Fibroblast of lung (primary cell): ENCODE measurements at regions not wholly inside any gene's neighbourhood (a gene's known extent, or its start where the extent isn't known, plus 50 kb on each side); places are given as distances from the start of the nearest gene placed in this dataset.

Experiments
- EZH2 ChIP-seq: IDR thresholded peaks from 2 replicates; pipeline ENCODE4 v1.5.1; 2012; ENCODE audit warnings: low read length, control low read depth, mild to moderate bottlenecking; ENCODE audit errors: missing control alignments
- TF ChIP-seq, protein P1 (sequence below), 2 donors: IDR thresholded peaks in 1 of 2; conservative IDR thresholded peaks in 1 of 2; 1 replicate in 1 of 2; 2 replicates in 1 of 2; pipeline ENCODE4 v1.5.1; 2011 to 2012; ENCODE audit warnings: low read length in 2 of 2, control low read depth in 1 of 2, inconsistent platforms in 1 of 2, low read depth in 1 of 2, mild to moderate bottlenecking in 1 of 2

DNA sequence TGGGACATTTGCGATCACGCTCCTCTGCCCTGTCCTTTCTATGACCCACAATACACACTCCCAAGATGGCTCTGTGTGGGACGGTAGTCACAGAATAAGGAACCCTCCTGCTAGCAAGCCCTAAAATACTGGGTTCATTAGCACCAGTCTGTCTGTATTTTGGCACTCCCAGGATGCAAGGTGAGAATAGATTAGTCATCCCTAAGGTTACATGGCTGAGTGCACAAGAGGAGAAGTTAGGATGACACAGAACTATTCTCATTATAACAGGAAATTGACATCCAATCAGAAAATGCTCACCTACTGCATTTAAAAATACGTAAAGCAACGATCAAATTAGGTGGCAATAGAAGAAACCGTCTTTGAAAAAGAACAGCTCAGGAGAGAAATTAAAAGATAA is 590.2 kb downstream of the EPHA4 start:
- TF ChIP-seq, protein P1, sequence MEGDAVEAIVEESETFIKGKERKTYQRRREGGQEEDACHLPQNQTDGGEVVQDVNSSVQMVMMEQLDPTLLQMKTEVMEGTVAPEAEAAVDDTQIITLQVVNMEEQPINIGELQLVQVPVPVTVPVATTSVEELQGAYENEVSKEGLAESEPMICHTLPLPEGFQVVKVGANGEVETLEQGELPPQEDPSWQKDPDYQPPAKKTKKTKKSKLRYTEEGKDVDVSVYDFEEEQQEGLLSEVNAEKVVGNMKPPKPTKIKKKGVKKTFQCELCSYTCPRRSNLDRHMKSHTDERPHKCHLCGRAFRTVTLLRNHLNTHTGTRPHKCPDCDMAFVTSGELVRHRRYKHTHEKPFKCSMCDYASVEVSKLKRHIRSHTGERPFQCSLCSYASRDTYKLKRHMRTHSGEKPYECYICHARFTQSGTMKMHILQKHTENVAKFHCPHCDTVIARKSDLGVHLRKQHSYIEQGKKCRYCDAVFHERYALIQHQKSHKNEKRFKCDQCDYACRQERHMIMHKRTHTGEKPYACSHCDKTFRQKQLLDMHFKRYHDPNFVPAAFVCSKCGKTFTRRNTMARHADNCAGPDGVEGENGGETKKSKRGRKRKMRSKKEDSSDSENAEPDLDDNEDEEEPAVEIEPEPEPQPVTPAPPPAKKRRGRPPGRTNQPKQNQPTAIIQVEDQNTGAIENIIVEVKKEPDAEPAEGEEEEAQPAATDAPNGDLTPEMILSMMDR (conservative IDR thresholded peaks at IDR 0.05 in 1 of 2, IDR thresholded peaks at IDR 0.05 in 1 of 2; ENCODE audit: low read depth in 1 of 2, low read length in 2 of 2), result no peak
- no peak for TF ChIP-seq EZH2
